Osteoblast (primary cell): ENCODE measurements at regions not wholly inside any gene's neighbourhood (a gene's known extent, or its start where the extent isn't known, plus 50 kb on each side); places are given as distances from the start of the nearest gene placed in this dataset.

ENCODE experiments used
- DNase-seq: peaks from one replicate; pipeline ENCODE4 v3.0.0; 2011; ENCODE audit warnings: low spot score, mixed read lengths; ENCODE audit not compliant: insufficient read length; ENCODE audit errors: missing footprints
- H2AFZ ChIP-seq: 2 replicates; pipeline ENCODE4 v1.6.0; 2011; ENCODE audit warnings: mild to moderate bottlenecking, low read length
- H3K27ac ChIP-seq: 2 replicates; pipeline ENCODE4 v1.5.1; 2011; ENCODE audit warnings: mild to moderate bottlenecking, low read depth, low read length, moderate library complexity
- H3K27me3 ChIP-seq: 2 replicates; pipeline ENCODE4 v1.6.0; 2012; ENCODE audit warnings: mild to moderate bottlenecking, control low read depth, inconsistent platforms, low read length, moderate library complexity; ENCODE audit not compliant: insufficient read depth
- H3K36me3 ChIP-seq: 2 replicates; pipeline ENCODE4 v1.5.1; 2011; ENCODE audit warnings: mild to moderate bottlenecking, low read length, control low read depth, moderate library complexity; ENCODE audit not compliant: insufficient read depth
- H3K4me1 ChIP-seq: 2 replicates; pipeline ENCODE4 v1.5.1; 2011; ENCODE audit warnings: mild to moderate bottlenecking, low read length, control low read depth, moderate library complexity; ENCODE audit not compliant: insufficient read depth
- H3K4me2 ChIP-seq: 2 replicates; pipeline ENCODE4 v1.6.0; 2011; ENCODE audit warnings: mild to moderate bottlenecking, low read length; ENCODE audit not compliant: insufficient read depth
- H3K4me3 ChIP-seq: fragments of 200-600 bp; sonication (generic); 3 replicates; pipeline ENCODE4 v1.5.1; 2012; ENCODE audit warnings: mild to moderate bottlenecking, low read length, inconsistent platforms; ENCODE audit not compliant: insufficient read depth
- H3K79me2 ChIP-seq: 2 replicates; pipeline ENCODE4 v1.6.0; 2012; ENCODE audit warnings: mild to moderate bottlenecking, low read length, control low read depth, inconsistent platforms; ENCODE audit not compliant: insufficient read depth
- H3K9me3 ChIP-seq: 2 replicates; pipeline ENCODE4 v1.5.1; 2011; ENCODE audit warnings: low read depth, low read length, control low read depth
- H4K20me1 ChIP-seq: 2 replicates; pipeline ENCODE4 v1.6.0; 2012; ENCODE audit warnings: mild to moderate bottlenecking, low read length, control low read depth; ENCODE audit not compliant: insufficient read depth
- TF ChIP-seq, protein P1 (sequence below): IDR thresholded peaks from 2 replicates; pipeline ENCODE4 v1.5.1; 2011; ENCODE audit warnings: mild to moderate bottlenecking, low read depth, low read length, moderate library complexity; ENCODE audit errors: extremely low read depth

DNA sequence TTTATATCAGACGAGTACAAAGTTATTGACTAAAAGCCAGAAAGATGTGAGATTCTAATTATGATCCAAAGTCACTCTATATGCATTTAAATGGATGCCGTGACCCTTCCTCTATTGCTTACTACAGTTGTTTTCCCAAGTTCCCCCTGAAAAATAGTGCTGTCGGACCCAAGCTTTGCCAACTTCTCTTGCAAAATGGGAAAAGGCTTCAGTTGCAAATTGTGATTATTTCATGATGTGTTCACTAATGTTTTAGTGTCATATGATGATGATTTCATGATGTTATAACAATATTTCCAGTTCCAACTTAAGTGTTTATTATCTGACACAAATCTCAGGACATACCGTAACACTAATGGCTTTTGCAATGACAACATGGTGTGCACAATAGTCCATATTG is 534.6 kb upstream of the ATP2B1 start:
- no peaks in the 10 kb centered on the region for H3K9me3 ChIP-seq
- H3K79me2 ChIP-seq: no peaks in the 10 kb centered on the region
- H4K20me1 ChIP-seq: no peaks in the 10 kb centered on the region
- H3K4me1 ChIP-seq: no peaks in the 10 kb centered on the region
- no peak overlapping the region for H3K27ac ChIP-seq
- H2AFZ ChIP-seq: no peak overlapping the region
- H3K4me3 ChIP-seq: no peak overlapping the region
- H3K27me3 ChIP-seq: no peaks in the 10 kb centered on the region
- no peak overlapping the region for H3K4me2 ChIP-seq
- DNase-seq: no peak
- TF ChIP-seq, protein P1, sequence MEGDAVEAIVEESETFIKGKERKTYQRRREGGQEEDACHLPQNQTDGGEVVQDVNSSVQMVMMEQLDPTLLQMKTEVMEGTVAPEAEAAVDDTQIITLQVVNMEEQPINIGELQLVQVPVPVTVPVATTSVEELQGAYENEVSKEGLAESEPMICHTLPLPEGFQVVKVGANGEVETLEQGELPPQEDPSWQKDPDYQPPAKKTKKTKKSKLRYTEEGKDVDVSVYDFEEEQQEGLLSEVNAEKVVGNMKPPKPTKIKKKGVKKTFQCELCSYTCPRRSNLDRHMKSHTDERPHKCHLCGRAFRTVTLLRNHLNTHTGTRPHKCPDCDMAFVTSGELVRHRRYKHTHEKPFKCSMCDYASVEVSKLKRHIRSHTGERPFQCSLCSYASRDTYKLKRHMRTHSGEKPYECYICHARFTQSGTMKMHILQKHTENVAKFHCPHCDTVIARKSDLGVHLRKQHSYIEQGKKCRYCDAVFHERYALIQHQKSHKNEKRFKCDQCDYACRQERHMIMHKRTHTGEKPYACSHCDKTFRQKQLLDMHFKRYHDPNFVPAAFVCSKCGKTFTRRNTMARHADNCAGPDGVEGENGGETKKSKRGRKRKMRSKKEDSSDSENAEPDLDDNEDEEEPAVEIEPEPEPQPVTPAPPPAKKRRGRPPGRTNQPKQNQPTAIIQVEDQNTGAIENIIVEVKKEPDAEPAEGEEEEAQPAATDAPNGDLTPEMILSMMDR: no peak
- no peaks in the 10 kb centered on the region for H3K36me3 ChIP-seq

DNA sequence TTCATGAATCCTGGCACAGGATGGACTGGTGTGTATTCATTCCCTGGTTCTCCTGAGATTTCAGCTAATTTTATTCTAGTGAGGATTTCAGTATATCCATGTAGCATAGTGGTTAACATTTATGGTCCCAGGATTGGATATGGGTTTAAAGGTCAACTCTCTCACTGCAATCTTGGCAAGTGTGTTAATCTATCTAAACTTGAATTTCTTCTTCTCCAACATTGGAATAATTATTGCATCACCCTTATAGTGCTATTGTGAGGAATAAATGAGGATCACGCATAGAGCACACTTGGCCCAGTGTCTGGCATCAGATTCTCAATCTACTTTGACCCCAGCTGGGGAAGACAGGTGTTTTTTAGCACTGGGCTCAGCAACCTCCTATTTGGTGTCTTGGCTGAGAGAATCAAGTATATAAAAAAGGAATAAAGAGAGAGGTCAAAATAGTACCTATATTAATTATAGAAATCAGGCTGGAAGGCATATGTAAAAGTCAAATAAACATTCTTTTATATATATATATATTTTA is 531.2 kb upstream of the ATP2B1 start:
- Histone ChIP-seq H3K4me1 (no peaks in the 10 kb centered on the region), H3K27me3 (no peaks in the 10 kb centered on the region), H3K9me3 (no peaks in the 10 kb centered on the region), H3K4me2 (no peak overlapping the region), H3K36me3 (no peaks in the 10 kb centered on the region), H3K79me2 (no peaks in the 10 kb centered on the region), H3K27ac (no peak overlapping the region), H4K20me1 (no peaks in the 10 kb centered on the region), H2AFZ (no peak overlapping the region), H3K4me3 (no peak overlapping the region)
- no peak for DNase-seq
- TF ChIP-seq, protein P1: no peak

DNA sequence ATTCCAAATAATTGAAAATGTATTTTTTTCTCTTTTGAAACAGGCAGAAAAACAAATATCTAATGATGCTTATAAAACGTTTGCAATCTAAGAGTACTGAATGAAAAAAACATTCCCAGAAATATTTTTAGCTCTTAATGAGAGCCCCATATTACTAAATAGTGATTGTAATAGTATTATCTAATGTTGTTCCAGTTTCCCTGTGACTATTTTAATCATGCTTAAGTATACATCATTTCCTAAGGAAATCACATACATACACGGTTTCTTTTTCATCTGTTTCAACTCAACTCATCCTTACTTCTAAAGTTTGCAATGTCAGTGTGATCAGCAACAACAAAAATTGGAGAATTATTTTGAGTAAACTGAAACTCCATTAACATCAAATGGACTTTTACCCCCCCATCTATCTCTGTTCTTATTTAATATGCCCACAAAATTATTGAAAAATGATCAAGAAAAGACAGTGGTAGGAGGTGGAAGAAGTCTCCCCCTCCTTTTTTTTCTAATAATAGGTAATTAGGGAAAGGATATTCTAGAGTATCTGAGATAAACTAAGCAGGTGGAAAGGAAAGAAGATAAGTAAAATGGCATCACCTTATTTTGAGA is 530.1 kb upstream of the ATP2B1 start:
- no peaks in the 10 kb centered on the region for H3K36me3 ChIP-seq
- H3K4me2 ChIP-seq: no peak overlapping the region
- H3K4me3 ChIP-seq: no peak overlapping the region
- H3K9me3 ChIP-seq: no peaks in the 10 kb centered on the region
- TF ChIP-seq, protein P1: no peak
- H3K79me2 ChIP-seq: no peaks in the 10 kb centered on the region
- H3K27me3 ChIP-seq: no peaks in the 10 kb centered on the region
- H3K27ac ChIP-seq: no peak overlapping the region
- DNase-seq: no peak
- H2AFZ ChIP-seq: no peak overlapping the region
- H3K4me1 ChIP-seq: peaks cover under 1% of the 10 kb centered on the region
- H4K20me1 ChIP-seq: no peaks in the 10 kb centered on the region

DNA sequence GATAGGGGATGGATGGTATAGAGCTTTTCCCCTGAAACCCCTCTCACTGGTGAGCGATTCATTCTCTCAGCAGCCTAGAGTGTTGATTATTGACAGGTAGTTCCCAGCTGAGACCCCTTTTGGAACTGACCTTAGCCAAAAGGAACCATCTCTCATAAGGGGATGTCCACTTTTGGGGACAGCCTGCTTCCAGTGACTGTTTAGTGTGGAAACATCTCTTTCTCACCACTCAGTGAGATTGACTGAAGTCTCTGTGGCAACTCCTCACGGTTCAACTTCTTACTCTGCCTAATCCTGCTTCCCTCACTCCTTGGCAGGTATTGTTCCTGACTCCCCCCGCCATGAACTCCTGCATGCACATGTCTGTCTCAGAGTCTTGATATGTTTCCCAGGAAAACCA is 529.2 kb upstream of the ATP2B1 start:
- TF ChIP-seq, protein P1: no peak
- H3K27ac ChIP-seq: no peak overlapping the region
- H4K20me1 ChIP-seq: no peaks in the 10 kb centered on the region
- H2AFZ ChIP-seq: no peak overlapping the region
- no peaks in the 10 kb centered on the region for H3K27me3 ChIP-seq
- H3K79me2 ChIP-seq: no peaks in the 10 kb centered on the region
- H3K4me3 ChIP-seq: no peak overlapping the region
- DNase-seq: no peak
- no peak overlapping the region for H3K4me2 ChIP-seq
- H3K4me1 ChIP-seq: peaks cover 4% of the 10 kb centered on the region
- H3K36me3 ChIP-seq: no peaks in the 10 kb centered on the region
- H3K9me3 ChIP-seq: no peaks in the 10 kb centered on the region
